ENCODE measurements at regions not wholly inside any gene's neighbourhood (a gene's known extent, or its start where the extent isn't known, plus 50 kb on each side); places are given as distances from the start of the nearest gene placed in this dataset.

- intact Hi-C loops (cut with micrococcal nuclease), result no loop called here
Observed at GRCh38 chrX:43481576-43481975, 174.5 kb upstream of the MAOA start.

GRCh38 chrX:43493756-43494155 lies 162.3 kb upstream of the MAOA start:
- intact Hi-C loops (cut with micrococcal nuclease), result no loop called here

GRCh38 chrX:43500246-43500645 lies 155.9 kb upstream of the MAOA start:
- intact Hi-C loops (cut with micrococcal nuclease), result no loop called here

GRCh38 chrX:43500996-43501694 lies 155.0 kb upstream of the MAOA start:
- intact Hi-C loops (cut with micrococcal nuclease), result no loop called here

- intact Hi-C loops (cut with micrococcal nuclease), result no loop called here
Observed at GRCh38 chrX:43504394-43504793, 151.7 kb upstream of the MAOA start.

GRCh38 chrX:43505769-43506168 lies 150.3 kb upstream of the MAOA start:
- intact Hi-C loops (cut with micrococcal nuclease), result no loop called here

GRCh38 chrX:43508694-43509093 lies 147.4 kb upstream of the MAOA start:
- intact Hi-C loops (cut with micrococcal nuclease), result no loop called here

GRCh38 chrX:43510209-43510608 lies 145.9 kb upstream of the MAOA start:
- intact Hi-C loops (cut with micrococcal nuclease), result no loop called here

- intact Hi-C loops (cut with micrococcal nuclease), result no loop called here
Observed at GRCh38 chrX:43513085-43513484, 143.0 kb upstream of the MAOA start.

- intact Hi-C loops (cut with micrococcal nuclease), result no loop called here
Observed at GRCh38 chrX:43514820-43515219, 141.3 kb upstream of the MAOA start.

- intact Hi-C loops (cut with micrococcal nuclease), result no loop called here
Observed at GRCh38 chrX:43522582-43522981, 133.5 kb upstream of the MAOA start.

GRCh38 chrX:43525901-43526610 lies 130.0 kb upstream of the MAOA start:
- intact Hi-C loops (cut with micrococcal nuclease), result no loop called here

- intact Hi-C loops (cut with micrococcal nuclease), result no loop called here
Observed at GRCh38 chrX:43526878-43527277, 129.2 kb upstream of the MAOA start.

GRCh38 chrX:43527801-43528200 lies 128.3 kb upstream of the MAOA start:
- intact Hi-C loops (cut with micrococcal nuclease), result no loop called here

GRCh38 chrX:43530837-43531236 lies 125.3 kb upstream of the MAOA start:
- intact Hi-C loops (cut with micrococcal nuclease), result no loop called here

GRCh38 chrX:43540318-43540717 lies 115.8 kb upstream of the MAOA start:
- intact Hi-C loops (cut with micrococcal nuclease), result no loop called here

GRCh38 chrX:43551590-43551989 lies 104.5 kb upstream of the MAOA start:
- intact Hi-C loops (cut with micrococcal nuclease), result no loop called here

- intact Hi-C loops (cut with micrococcal nuclease), result no loop called here
Observed at GRCh38 chrX:43552156-43552555, 103.9 kb upstream of the MAOA start.

- intact Hi-C loops (cut with micrococcal nuclease), result no loop called here
Observed at GRCh38 chrX:43552703-43553102, 103.4 kb upstream of the MAOA start.

GRCh38 chrX:43553257-43553656 lies 102.8 kb upstream of the MAOA start:
- intact Hi-C loops (cut with micrococcal nuclease), result no loop called here

- intact Hi-C loops (cut with micrococcal nuclease), result loop anchor here (5.0 kb wide), 1 partner anchor 614 kb away; no protein-coding TSS in a partner anchor
Observed at GRCh38 chrX:43556207-43556606, 99.9 kb upstream of the MAOA start.

- intact Hi-C loops (cut with micrococcal nuclease), result loop anchor here (1.0 to 5.0 kb wide), 6 partner anchors 208 to 1999 kb away; no protein-coding TSS in a partner anchor
Observed at GRCh38 chrX:43557792-43558191, 98.3 kb upstream of the MAOA start.

- intact Hi-C loops (cut with micrococcal nuclease), result loop anchor here (1.0 to 5.0 kb wide), 3 partner anchors 191 to 685 kb away; no protein-coding TSS in a partner anchor
Observed at GRCh38 chrX:43559644-43560043, 96.5 kb upstream of the MAOA start.
